H9 (cell line): ENCODE measurements at regions not wholly inside any gene's neighbourhood (a gene's known extent, or its start where the extent isn't known, plus 50 kb on each side); places are given as distances from the start of the nearest gene placed in this dataset.
"Not testable (repeated sequence)": the region's sequence is repeated elsewhere in the genome, so short reads cannot be mapped to it uniquely, and the experiment has no call there.

Source experiments
- DNase-seq: peaks from one replicate; pipeline ENCODE4 v3.0.0-alpha.2; 2017
- H2AFZ ChIP-seq: one replicate; pipeline ENCODE4 v1.6.1; 2013; ENCODE audit warnings: mild to moderate bottlenecking, low read length, control low read depth, moderate library complexity
- H2AK5ac ChIP-seq: 2 replicates; pipeline ENCODE4 v1.6.1; 2013; ENCODE audit warnings: low read length, control low read depth, mixed read lengths; ENCODE audit not compliant: insufficient read length
- H2BK120ac ChIP-seq: one replicate; pipeline ENCODE4 v1.6.1; 2013; ENCODE audit warnings: low read depth, mild to moderate bottlenecking, low read length, control low read depth, inconsistent platforms; ENCODE audit not compliant: poor library complexity, severe bottlenecking
- H2BK12ac ChIP-seq: 2 replicates; pipeline ENCODE4 v1.6.1; 2013; ENCODE audit warnings: low read length, control low read depth, mixed read lengths, low read depth; ENCODE audit not compliant: insufficient read length
- H2BK15ac ChIP-seq: 2 replicates; pipeline ENCODE4 v1.6.1; 2013; ENCODE audit warnings: low read depth, low read length, control low read depth
- H2BK20ac ChIP-seq: one replicate; pipeline ENCODE4 v1.6.1; 2013; ENCODE audit warnings: low read depth, mild to moderate bottlenecking, low read length, control low read depth, inconsistent platforms; ENCODE audit not compliant: poor library complexity, severe bottlenecking
- H2BK5ac ChIP-seq: 2 replicates; pipeline ENCODE4 v1.6.1; 2013; ENCODE audit warnings: low read length, control low read depth, mixed read lengths; ENCODE audit not compliant: insufficient read length
- H3K14ac ChIP-seq: 2 replicates; pipeline ENCODE4 v1.6.1; 2013; ENCODE audit warnings: low read length, control low read depth; ENCODE audit not compliant: insufficient read depth
- H3K18ac ChIP-seq: 2 replicates; pipeline ENCODE4 v1.6.1; 2013; ENCODE audit warnings: low read depth, mild to moderate bottlenecking, mixed read lengths, low read length, control low read depth; ENCODE audit not compliant: insufficient read length
- H3K23ac ChIP-seq: 2 replicates; pipeline ENCODE4 v1.6.1; 2013; ENCODE audit warnings: low read length, control low read depth, mixed read lengths, low read depth; ENCODE audit not compliant: insufficient read length
- H3K23me2 ChIP-seq: 2 replicates; pipeline ENCODE4 v1.6.1; 2013; ENCODE audit warnings: low read depth, mild to moderate bottlenecking, mixed read lengths, low read length, control low read depth; ENCODE audit not compliant: insufficient read length, poor library complexity, severe bottlenecking
- H3K27ac ChIP-seq: 2 replicates; pipeline ENCODE4 v1.5.1; 2013; ENCODE audit warnings: low read length, control low read depth, mixed read lengths, low read depth; ENCODE audit not compliant: insufficient read length
- H3K27me3 ChIP-seq: 2 replicates; pipeline ENCODE4 v1.6.1; 2013; ENCODE audit warnings: low read length, control low read depth, inconsistent platforms; ENCODE audit not compliant: insufficient read depth
- H3K4ac ChIP-seq: 2 replicates; pipeline ENCODE4 v1.6.1; 2013; ENCODE audit warnings: low read depth, mild to moderate bottlenecking, control low read depth, inconsistent platforms, low read length, moderate library complexity
- H3K4me1 ChIP-seq: 2 replicates; pipeline ENCODE4 v1.6.1; 2013; ENCODE audit warnings: low read length, control low read depth, inconsistent platforms; ENCODE audit not compliant: insufficient read depth
- H3K4me2 ChIP-seq: 2 replicates; pipeline ENCODE4 v1.6.1; 2013; ENCODE audit warnings: low read length, control low read depth, mixed read lengths; ENCODE audit not compliant: insufficient read length, insufficient read depth
- H3K56ac ChIP-seq: 2 replicates; pipeline ENCODE4 v1.6.1; 2013; ENCODE audit warnings: low read depth, mild to moderate bottlenecking, mixed read lengths, low read length, control low read depth; ENCODE audit not compliant: insufficient read length
- H3K79me1 ChIP-seq: 2 replicates; pipeline ENCODE4 v1.6.1; 2013; ENCODE audit warnings: low read depth, mild to moderate bottlenecking, moderate library complexity, low read length, control low read depth, inconsistent platforms; ENCODE audit not compliant: insufficient read depth, poor library complexity, severe bottlenecking
- H3K79me2 ChIP-seq: 2 replicates; pipeline ENCODE4 v1.6.1; 2013; ENCODE audit warnings: low read length, control low read depth, inconsistent platforms; ENCODE audit not compliant: insufficient read depth
- H3K9ac ChIP-seq: 2 replicates; pipeline ENCODE4 v1.6.1; 2013; ENCODE audit warnings: low read length, control low read depth, mixed read lengths; ENCODE audit not compliant: insufficient read length; ENCODE audit errors: extremely low read depth
- H3K9me3 ChIP-seq: one replicate; pipeline ENCODE4 v1.6.1; 2013; ENCODE audit warnings: low read depth, low read length, inconsistent platforms; ENCODE audit not compliant: control insufficient read depth
- H3T11ph ChIP-seq: one replicate; pipeline ENCODE4 v1.6.1; 2013; ENCODE audit warnings: mild to moderate bottlenecking, low read length, control low read depth, inconsistent platforms
- H4K20me1 ChIP-seq: one replicate; pipeline ENCODE4 v1.6.1; 2013; ENCODE audit not compliant: control insufficient read depth, insufficient read length, insufficient read depth
- H4K5ac ChIP-seq: 2 replicates; pipeline ENCODE4 v1.6.1; 2013; ENCODE audit warnings: low read depth, mild to moderate bottlenecking, mixed read lengths, low read length, control low read depth; ENCODE audit not compliant: insufficient read length
- H4K8ac ChIP-seq: replicated peaks from 2 replicates; pipeline ENCODE4 v1.6.1; 2013; ENCODE audit warnings: low read length, control low read depth, mixed read lengths, low read depth; ENCODE audit not compliant: insufficient read length
- H4K91ac ChIP-seq: 2 replicates; pipeline ENCODE4 v1.6.1; 2013; ENCODE audit warnings: low read depth, mild to moderate bottlenecking, moderate library complexity, mixed read lengths, low read length, control low read depth; ENCODE audit not compliant: insufficient read length
- H3K27ac Mint-ChIP-seq, 3 experiments: 2 replicates in 2 of 3; 3 replicates in 1 of 3; pipeline ENCODE4 v1.8.0; 2020 to 2021; ENCODE audit warnings: mixed read lengths in 3 of 3, mild to moderate bottlenecking in 1 of 3, moderate library complexity in 1 of 3
- H3K27me3 Mint-ChIP-seq: 2 replicates; pipeline ENCODE4 v1.8.0; 2021; ENCODE audit warnings: low read depth, mild to moderate bottlenecking, moderate library complexity, mixed read lengths
- H3K36me3 Mint-ChIP-seq, 3 experiments: 2 replicates in 2 of 3; 3 replicates in 1 of 3; pipeline ENCODE4 v1.8.0; 2020 to 2021; ENCODE audit warnings: low read depth in 3 of 3, mixed read lengths in 3 of 3; ENCODE audit not compliant: insufficient read depth in 1 of 3
- H3K4me1 Mint-ChIP-seq, 2 experiments: 2 replicates each; pipeline ENCODE4 v1.8.0; 2020; ENCODE audit warnings: mixed read lengths in 2 of 2
- H3K4me3 Mint-ChIP-seq, 2 experiments: 2 replicates in 1 of 2; 3 replicates in 1 of 2; pipeline ENCODE4 v1.8.0; 2020 to 2021; ENCODE audit warnings: mild to moderate bottlenecking in 2 of 2, mixed read lengths in 2 of 2, moderate library complexity in 1 of 2
- H3K9me3 Mint-ChIP-seq, 2 experiments: 2 replicates in 1 of 2; 3 replicates in 1 of 2; pipeline ENCODE4 v1.8.0; 2020; ENCODE audit warnings: mild to moderate bottlenecking in 2 of 2, mixed read lengths in 2 of 2, moderate library complexity in 1 of 2
- WGBS: extraction: QIAGEN DNeasy Blood & Tissue Kit; methylation state at CpG from one replicate; pipeline ENCODE4 v1.1.7; 2013; ENCODE audit warnings: missing lambda C conversion rate, low lambda C conversion rate, mixed read lengths; ENCODE audit not compliant: insufficient read length; ENCODE audit errors: extremely low coverage; 5-methylcytosine and 5-hydroxymethylcytosine counted together
- TF ChIP-seq, protein P1 (sequence below): fragments of 200-600 bp; sonication (generic); conservative IDR thresholded peaks from 3 replicates; pipeline ENCODE4 v1.8.0; 2021; ENCODE audit warnings: antibody characterized with exemption, mild to moderate bottlenecking

- Histone ChIP-seq H2AFZ (no peak overlapping the region), H2BK12ac (no peak overlapping the region), H4K20me1 (no peaks in the 10 kb centered on the region), H3K56ac (no peak overlapping the region), H4K91ac (no peak overlapping the region), H3K18ac (no peak overlapping the region), H4K8ac (no peak overlapping the region), H3K14ac (no peak overlapping the region), H3K9me3 (no peaks in the 10 kb centered on the region), H3K23ac (no peak overlapping the region), H3K27me3 (no peaks in the 10 kb centered on the region), H2BK15ac (no peak overlapping the region), H2BK20ac (no peak overlapping the region), H3K4me1 (no peaks in the 10 kb centered on the region; the same call in 1 of the 2 replicates), H3K4ac (no peak overlapping the region), H4K5ac (no peak overlapping the region), H2BK120ac (no peak overlapping the region), H3K79me2 (no peaks in the 10 kb centered on the region), H3K23me2 (no peaks in the 10 kb centered on the region), H2BK5ac (no peak overlapping the region), H3K27ac (no peak overlapping the region), H3T11ph (no peak overlapping the region), H3K79me1 (no peaks in the 10 kb centered on the region), H3K9ac (no peak overlapping the region), H3K4me2 (no peak overlapping the region), H2AK5ac (no peak overlapping the region)
- peaks cover 0 to 9% (median 0%) of the 10 kb centered on the region in 3 experiments; a peak in 2 of 7 replicates for H3K36me3 Mint-ChIP-seq
- DNase-seq = no peak
- peaks cover 6 to 12% of the 10 kb centered on the region in 2 experiments for H3K4me1 Mint-ChIP-seq
- H3K4me3 Mint-ChIP-seq = no peak overlapping the region
- no peaks in the 10 kb centered on the region for H3K27me3 Mint-ChIP-seq
- no CpG with 5 or more reads among the region's 2 CpGs for WGBS
- no peak overlapping the region for H3K27ac Mint-ChIP-seq
- TF ChIP-seq, protein P1, sequence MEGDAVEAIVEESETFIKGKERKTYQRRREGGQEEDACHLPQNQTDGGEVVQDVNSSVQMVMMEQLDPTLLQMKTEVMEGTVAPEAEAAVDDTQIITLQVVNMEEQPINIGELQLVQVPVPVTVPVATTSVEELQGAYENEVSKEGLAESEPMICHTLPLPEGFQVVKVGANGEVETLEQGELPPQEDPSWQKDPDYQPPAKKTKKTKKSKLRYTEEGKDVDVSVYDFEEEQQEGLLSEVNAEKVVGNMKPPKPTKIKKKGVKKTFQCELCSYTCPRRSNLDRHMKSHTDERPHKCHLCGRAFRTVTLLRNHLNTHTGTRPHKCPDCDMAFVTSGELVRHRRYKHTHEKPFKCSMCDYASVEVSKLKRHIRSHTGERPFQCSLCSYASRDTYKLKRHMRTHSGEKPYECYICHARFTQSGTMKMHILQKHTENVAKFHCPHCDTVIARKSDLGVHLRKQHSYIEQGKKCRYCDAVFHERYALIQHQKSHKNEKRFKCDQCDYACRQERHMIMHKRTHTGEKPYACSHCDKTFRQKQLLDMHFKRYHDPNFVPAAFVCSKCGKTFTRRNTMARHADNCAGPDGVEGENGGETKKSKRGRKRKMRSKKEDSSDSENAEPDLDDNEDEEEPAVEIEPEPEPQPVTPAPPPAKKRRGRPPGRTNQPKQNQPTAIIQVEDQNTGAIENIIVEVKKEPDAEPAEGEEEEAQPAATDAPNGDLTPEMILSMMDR = no peak
- peaks cover 0 to 5% of the 10 kb centered on the region in 2 experiments; a peak in 3 of 5 replicates for H3K9me3 Mint-ChIP-seq
These were observed 1086.9 kb upstream of the TMPRSS15 start for GRCh38 chr21:19490481-19490880.

- H3K27me3 Mint-ChIP-seq, H4K91ac ChIP-seq, H2BK5ac ChIP-seq, H3K4me3 Mint-ChIP-seq, H3K79me2 ChIP-seq, DNase-seq, H3K27ac ChIP-seq, H3K9me3 ChIP-seq, H4K5ac ChIP-seq, H2BK120ac ChIP-seq, H3K9ac ChIP-seq, H3K27ac Mint-ChIP-seq, H3K4me1 Mint-ChIP-seq, H3K4me1 ChIP-seq, H3T11ph ChIP-seq, H4K8ac ChIP-seq, H3K14ac ChIP-seq, H3K4ac ChIP-seq, H3K23ac ChIP-seq, H3K56ac ChIP-seq, H2BK15ac ChIP-seq, H2BK20ac ChIP-seq, H3K23me2 ChIP-seq, H3K18ac ChIP-seq, H3K79me1 ChIP-seq, H3K27me3 ChIP-seq, H3K4me2 ChIP-seq, H2BK12ac ChIP-seq, H3K9me3 Mint-ChIP-seq, H4K20me1 ChIP-seq, H2AFZ ChIP-seq, H2AK5ac ChIP-seq: not testable (repeated sequence)
- peaks cover 3 to 14% (median 3%) of the 10 kb centered on the region in 3 experiments; a peak in 4 of 7 replicates for H3K36me3 Mint-ChIP-seq
- WGBS = no CpG with 5 or more reads among the region's 52 CpGs
These were observed 1090.1 kb upstream of the TMPRSS15 start for GRCh38 chr21:19493437-19494241.
